Astrocyte (in vitro differentiated cells and primary cell): ENCODE measurements at regions not wholly inside any gene's neighbourhood (a gene's known extent, or its start where the extent isn't known, plus 50 kb on each side); places are given as distances from the start of the nearest gene placed in this dataset.

Experiments
- DNase-seq: peaks from one replicate; pipeline ENCODE4 v3.0.0-alpha.2; 2010; ENCODE audit warnings: low read depth
- FAIRE-seq: peaks from 2 replicates; lab custom pipeline; 2011; peaks lifted over from hg19 to GRCh38; lab: Jason Lieb, UNC
- H2AFZ ChIP-seq: 2 replicates; pipeline ENCODE4 v1.6.0; 2012; ENCODE audit warnings: low read depth, low read length, inconsistent platforms
- H3K27ac ChIP-seq: 2 replicates; pipeline ENCODE4 v1.5.1; 2011; ENCODE audit warnings: low read depth, low read length, inconsistent platforms
- H3K27me3 ChIP-seq: 2 replicates; pipeline ENCODE4 v1.6.0; 2011; ENCODE audit warnings: low read length, inconsistent platforms; ENCODE audit not compliant: insufficient read depth
- H3K36me3 ChIP-seq: 2 replicates; pipeline ENCODE4 v1.5.1; 2011; ENCODE audit warnings: low read length, inconsistent platforms; ENCODE audit not compliant: insufficient read depth
- H3K4me1 ChIP-seq: 2 replicates; pipeline ENCODE4 v1.5.1; 2011; ENCODE audit warnings: low read length, inconsistent platforms; ENCODE audit not compliant: insufficient read depth
- H3K4me2 ChIP-seq: 2 replicates; pipeline ENCODE4 v1.6.0; 2012; ENCODE audit warnings: low read length, inconsistent platforms
- H3K4me3 ChIP-seq: 2 replicates; pipeline ENCODE4 v1.5.1; 2011; ENCODE audit warnings: low read depth, mild to moderate bottlenecking, low read length, inconsistent platforms; ENCODE audit not compliant: insufficient read depth
- H3K79me2 ChIP-seq: 2 replicates; pipeline ENCODE4 v1.6.0; 2012; ENCODE audit warnings: mild to moderate bottlenecking, low read length, inconsistent platforms; ENCODE audit not compliant: insufficient read depth
- H3K9ac ChIP-seq: 2 replicates; pipeline ENCODE4 v1.6.0; 2012; ENCODE audit warnings: mild to moderate bottlenecking, low read length, inconsistent platforms
- H3K9me3 ChIP-seq: 2 replicates; pipeline ENCODE4 v1.5.1; 2012; ENCODE audit warnings: low read depth, mild to moderate bottlenecking, low read length, inconsistent platforms; ENCODE audit not compliant: insufficient read depth
- H4K20me1 ChIP-seq: 2 replicates; pipeline ENCODE4 v1.6.0; 2012; ENCODE audit warnings: low read length, inconsistent platforms; ENCODE audit not compliant: insufficient read depth
- H3K27ac Mint-ChIP-seq: one replicate; pipeline ENCODE4 v1.8.0; 2021; ENCODE audit warnings: mild to moderate bottlenecking, mixed read lengths; ENCODE audit not compliant: unreplicated experiment
- H3K27me3 Mint-ChIP-seq: one replicate; pipeline ENCODE4 v1.8.0; 2021; ENCODE audit warnings: low read depth, mixed read lengths; ENCODE audit not compliant: unreplicated experiment
- H3K36me3 Mint-ChIP-seq: one replicate; pipeline ENCODE4 v1.8.0; 2021; ENCODE audit warnings: low read depth, mixed read lengths; ENCODE audit not compliant: unreplicated experiment
- H3K4me1 Mint-ChIP-seq: one replicate; pipeline ENCODE4 v1.8.0; 2021; ENCODE audit warnings: low read depth, mixed read lengths; ENCODE audit not compliant: unreplicated experiment
- H3K4me3 Mint-ChIP-seq: one replicate; pipeline ENCODE4 v1.8.0; 2021; ENCODE audit warnings: mild to moderate bottlenecking, moderate library complexity, mixed read lengths; ENCODE audit not compliant: unreplicated experiment
- H3K9me3 Mint-ChIP-seq: one replicate; pipeline ENCODE4 v1.8.0; 2021; ENCODE audit warnings: mild to moderate bottlenecking, mixed read lengths; ENCODE audit not compliant: unreplicated experiment
- CTCF ChIP-seq: IDR thresholded peaks from 2 replicates; pipeline ENCODE4 v1.5.1; 2011; ENCODE audit warnings: low read depth, mild to moderate bottlenecking, inconsistent platforms, low read length, moderate library complexity; ENCODE audit not compliant: insufficient read depth
- EZH2 ChIP-seq: IDR thresholded peaks from 2 replicates; pipeline ENCODE4 v1.6.1; 2012; ENCODE audit warnings: mild to moderate bottlenecking, low read length, inconsistent platforms; ENCODE audit not compliant: insufficient read depth

- Mint-ChIP-seq H3K9me3 (peaks cover 8% of the 10 kb centered on the region), H3K36me3 (no peaks in the 10 kb centered on the region), H3K4me1 (no peaks in the 10 kb centered on the region), H3K27ac (no peak overlapping the region), H3K4me3 (no peak overlapping the region), H3K27me3 (no peaks in the 10 kb centered on the region)
- no peak overlapping the region for H2AFZ ChIP-seq
- H3K4me3 ChIP-seq: no peak overlapping the region
- H3K79me2 ChIP-seq: no peaks in the 10 kb centered on the region
- no peaks in the 10 kb centered on the region for H4K20me1 ChIP-seq
- no peak overlapping the region for H3K9ac ChIP-seq
- TF ChIP-seq EZH2: no peak
- TF ChIP-seq CTCF: no peak
- H3K27me3 ChIP-seq: no peaks in the 10 kb centered on the region
- no peaks in the 10 kb centered on the region for H3K36me3 ChIP-seq
- peaks cover 3% of the 10 kb centered on the region for H3K9me3 ChIP-seq
- no peaks in the 10 kb centered on the region for H3K4me1 ChIP-seq
- H3K27ac ChIP-seq: no peak overlapping the region
- DNase-seq (no peak), FAIRE-seq (no peak)
- no peak overlapping the region for H3K4me2 ChIP-seq
Observed at GRCh38 chr6:120511712-120512111, 822.6 kb downstream of the TBC1D32 start.

GRCh38 chr6:120498711-120499110 lies 835.6 kb downstream of the TBC1D32 start:
- Histone ChIP-seq H3K27ac (no peak overlapping the region), H3K4me2 (no peak overlapping the region), H3K4me3 (no peak overlapping the region), H3K4me1 (no peaks in the 10 kb centered on the region), H3K9ac (no peak overlapping the region), H3K9me3 (no peaks in the 10 kb centered on the region), H3K36me3 (no peaks in the 10 kb centered on the region), H2AFZ (no peak overlapping the region), H3K79me2 (no peaks in the 10 kb centered on the region), H3K27me3 (no peaks in the 10 kb centered on the region), H4K20me1 (no peaks in the 10 kb centered on the region)
- no peaks in the 10 kb centered on the region for H3K27me3 Mint-ChIP-seq
- TF ChIP-seq CTCF (no peak), EZH2 (no peak)
- no peak overlapping the region for H3K4me3 Mint-ChIP-seq
- no peaks in the 10 kb centered on the region for H3K36me3 Mint-ChIP-seq
- no peaks in the 10 kb centered on the region for H3K9me3 Mint-ChIP-seq
- DNase-seq (no peak), FAIRE-seq (no peak)
- H3K4me1 Mint-ChIP-seq: no peaks in the 10 kb centered on the region
- H3K27ac Mint-ChIP-seq: no peak overlapping the region

- Histone ChIP-seq H3K4me1 (no peaks in the 10 kb centered on the region), H2AFZ (no peak overlapping the region), H3K9ac (no peak overlapping the region), H3K4me3 (no peak overlapping the region), H3K36me3 (no peaks in the 10 kb centered on the region), H3K27ac (no peak overlapping the region), H3K9me3 (no peaks in the 10 kb centered on the region), H3K4me2 (no peak overlapping the region), H4K20me1 (no peaks in the 10 kb centered on the region), H3K27me3 (no peaks in the 10 kb centered on the region), H3K79me2 (no peaks in the 10 kb centered on the region)
- FAIRE-seq: no peak
- no peak for TF ChIP-seq CTCF
- DNase-seq: no peak
- Mint-ChIP-seq H3K27ac (no peak overlapping the region), H3K4me3 (no peak overlapping the region), H3K9me3 (no peaks in the 10 kb centered on the region), H3K27me3 (no peaks in the 10 kb centered on the region), H3K4me1 (no peaks in the 10 kb centered on the region), H3K36me3 (no peaks in the 10 kb centered on the region)
Observed at GRCh38 chr6:120496661-120497060, 837.6 kb downstream of the TBC1D32 start.
